ENCODE measurements at regions not wholly inside any gene's neighbourhood (a gene's known extent, or its start where the extent isn't known, plus 50 kb on each side); places are given as distances from the start of the nearest gene placed in this dataset.

- no peak for ATAC-seq
- TF ChIP-seq POLR2A (IDR thresholded peaks at IDR 0.05) (no peak), CTCF (IDR thresholded peaks at IDR 0.05) (no peak), POLR2AphosphoS5 (IDR thresholded peaks at IDR 0.05) (no peak), EP300 (IDR thresholded peaks at IDR 0.05) (no peak)
- 58 to 86% methylated on average over 1 of the region's 1 CpG for WGBS, 2 donors (ENCODE audit: low coverage in 1 of 2)
- Histone ChIP-seq H3K27me3 (no peaks in the 10 kb centered on the region), H3K9me3 (no peaks in the 10 kb centered on the region), H3K4me3 (no peak overlapping the region), H3K36me3 (no peaks in the 10 kb centered on the region), H3K4me1 (no peaks in the 10 kb centered on the region), H3K27ac (no peak overlapping the region)
These were observed 311.6 kb downstream of the LRIG3 start for GRCh38 chr12:58608711-58609110.

- Histone ChIP-seq H3K36me3 (no peaks in the 10 kb centered on the region), H3K4me1 (no peaks in the 10 kb centered on the region), H3K4me3 (no peak overlapping the region), H3K27me3 (no peaks in the 10 kb centered on the region), H3K9me3 (no peaks in the 10 kb centered on the region), H3K27ac (no peak overlapping the region)
- TF ChIP-seq POLR2A (IDR thresholded peaks at IDR 0.05) (no peak), EP300 (IDR thresholded peaks at IDR 0.05) (no peak), POLR2AphosphoS5 (IDR thresholded peaks at IDR 0.05) (no peak), CTCF (IDR thresholded peaks at IDR 0.05) (no peak)
- 28 to 61% methylated on average over 2 of the region's 2 CpGs for WGBS, 2 donors (ENCODE audit: low coverage in 1 of 2)
- no peak for ATAC-seq
These were observed 305.3 kb downstream of the LRIG3 start for GRCh38 chr12:58615047-58615446.

- Histone ChIP-seq H3K9me3 (no peaks in the 10 kb centered on the region), H3K4me1 (no peaks in the 10 kb centered on the region), H3K27ac (no peak overlapping the region), H3K27me3 (no peaks in the 10 kb centered on the region), H3K4me3 (no peak overlapping the region), H3K36me3 (no peaks in the 10 kb centered on the region)
- no peak for ATAC-seq
- TF ChIP-seq POLR2A (IDR thresholded peaks at IDR 0.05) (no peak), EP300 (IDR thresholded peaks at IDR 0.05) (no peak), CTCF (IDR thresholded peaks at IDR 0.05) (no peak), POLR2AphosphoS5 (IDR thresholded peaks at IDR 0.05) (no peak)
These were observed 304.7 kb downstream of the LRIG3 start for GRCh38 chr12:58615576-58615975.

GRCh38 chr12:58616618-58617017 lies 303.7 kb downstream of the LRIG3 start:
- no peaks in the 10 kb centered on the region for H3K4me1 ChIP-seq
- no peak for TF ChIP-seq CTCF (IDR thresholded peaks at IDR 0.05)
- TF ChIP-seq POLR2AphosphoS5 (IDR thresholded peaks at IDR 0.05) = no peak
- no peak for TF ChIP-seq EP300 (IDR thresholded peaks at IDR 0.05)
- TF ChIP-seq POLR2A (IDR thresholded peaks at IDR 0.05) = no peak
- H3K9me3 ChIP-seq = no peaks in the 10 kb centered on the region
- WGBS, 2 donors (ENCODE audit: low coverage in 1 of 2) = 57 to 80% methylated on average over 1 of the region's 1 CpG
- no peaks in the 10 kb centered on the region for H3K36me3 ChIP-seq
- no peak overlapping the region for H3K4me3 ChIP-seq
- H3K27ac ChIP-seq = no peak overlapping the region
- ATAC-seq = no peak
- H3K27me3 ChIP-seq = no peaks in the 10 kb centered on the region

- Histone ChIP-seq H3K27ac (no peak overlapping the region), H3K9me3 (peaks cover 0 to 7% (median 0%) of the 10 kb centered on the region in 3 donors), H3K4me1 (no peaks in the 10 kb centered on the region), H3K4me3 (no peak overlapping the region), H3K36me3 (no peaks in the 10 kb centered on the region), H3K27me3 (no peaks in the 10 kb centered on the region)
- 90% methylated on average over 2 of the region's 5 CpGs; no CpG with 5 or more reads in 1 of the 2 donors for WGBS, 2 donors (ENCODE audit: low coverage in 1 of 2)
- TF ChIP-seq CTCF (IDR thresholded peaks at IDR 0.05) = no peak
- no peak for TF ChIP-seq POLR2AphosphoS5 (IDR thresholded peaks at IDR 0.05)
- no peak for TF ChIP-seq POLR2A (IDR thresholded peaks at IDR 0.05)
- no peak for TF ChIP-seq EP300 (IDR thresholded peaks at IDR 0.05)
- ATAC-seq = no peak
These were observed 299.2 kb downstream of the LRIG3 start for GRCh38 chr12:58621126-58621525.

All from gastroesophageal sphincter (tissue), 4 donors.